ENCODE measurements at regions not wholly inside any gene's neighbourhood (a gene's known extent, or its start where the extent isn't known, plus 50 kb on each side); places are given as distances from the start of the nearest gene placed in this dataset.

DNA sequence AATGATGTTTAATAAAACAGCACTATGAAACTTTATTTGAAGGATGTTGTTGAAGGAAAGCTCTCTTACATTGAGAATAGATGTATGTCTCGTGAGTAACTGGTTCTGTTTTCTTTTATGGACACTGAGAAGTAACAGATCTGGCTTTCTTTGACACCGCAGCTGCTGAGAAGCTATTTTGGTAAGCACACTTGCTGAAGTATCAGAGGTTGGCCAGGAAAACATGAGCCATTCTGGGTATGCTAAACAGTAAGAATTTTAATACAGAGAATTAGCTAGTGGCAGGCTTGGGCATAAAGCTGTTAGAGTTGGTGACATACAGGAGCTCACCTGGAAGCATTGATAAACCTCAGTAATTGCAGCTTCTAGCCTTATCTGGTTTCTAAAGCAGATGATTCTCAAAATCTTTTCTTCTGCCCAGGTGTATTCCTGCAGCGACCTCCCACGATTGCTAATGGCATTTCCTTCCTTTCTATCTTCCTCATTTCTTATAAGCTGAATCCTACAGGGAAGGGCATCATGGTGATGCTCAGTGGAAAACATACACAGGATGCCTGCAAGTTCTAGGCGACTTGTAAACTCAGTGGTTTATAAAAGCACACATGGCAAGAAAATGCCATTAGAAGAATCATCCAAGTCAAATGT is 291.6 kb upstream of the SLC16A7 start:
- TF ChIP-seq, protein P1, sequence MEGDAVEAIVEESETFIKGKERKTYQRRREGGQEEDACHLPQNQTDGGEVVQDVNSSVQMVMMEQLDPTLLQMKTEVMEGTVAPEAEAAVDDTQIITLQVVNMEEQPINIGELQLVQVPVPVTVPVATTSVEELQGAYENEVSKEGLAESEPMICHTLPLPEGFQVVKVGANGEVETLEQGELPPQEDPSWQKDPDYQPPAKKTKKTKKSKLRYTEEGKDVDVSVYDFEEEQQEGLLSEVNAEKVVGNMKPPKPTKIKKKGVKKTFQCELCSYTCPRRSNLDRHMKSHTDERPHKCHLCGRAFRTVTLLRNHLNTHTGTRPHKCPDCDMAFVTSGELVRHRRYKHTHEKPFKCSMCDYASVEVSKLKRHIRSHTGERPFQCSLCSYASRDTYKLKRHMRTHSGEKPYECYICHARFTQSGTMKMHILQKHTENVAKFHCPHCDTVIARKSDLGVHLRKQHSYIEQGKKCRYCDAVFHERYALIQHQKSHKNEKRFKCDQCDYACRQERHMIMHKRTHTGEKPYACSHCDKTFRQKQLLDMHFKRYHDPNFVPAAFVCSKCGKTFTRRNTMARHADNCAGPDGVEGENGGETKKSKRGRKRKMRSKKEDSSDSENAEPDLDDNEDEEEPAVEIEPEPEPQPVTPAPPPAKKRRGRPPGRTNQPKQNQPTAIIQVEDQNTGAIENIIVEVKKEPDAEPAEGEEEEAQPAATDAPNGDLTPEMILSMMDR (IDR thresholded peaks at IDR 0.05), result no peak
- no peak for TF ChIP-seq POLR2A (IDR thresholded peaks at IDR 0.05)

Data from esophagus squamous epithelium (tissue), 4 donors.